ENCODE measurements at regions not wholly inside any gene's neighbourhood (a gene's known extent, or its start where the extent isn't known, plus 50 kb on each side); places are given as distances from the start of the nearest gene placed in this dataset.

- TF ChIP-seq REST (IDR thresholded peaks at IDR 0.05; ENCODE audit: insufficient read depth in 1 of 2, low read depth in 2 of 2, low read length in 2 of 2), result no peak
- TF ChIP-seq POLR2AphosphoS5 (IDR thresholded peaks at IDR 0.05; ENCODE audit: low read depth, low read length), result no peak
- TF ChIP-seq SIN3A (IDR thresholded peaks at IDR 0.05; ENCODE audit: borderline replicate concordance, insufficient read depth, low read length), result no peak
- TF ChIP-seq TAF1 (IDR thresholded peaks at IDR 0.05; ENCODE audit: borderline replicate concordance, insufficient read depth, low read length), result no peak
- TF ChIP-seq FOXP2 (optimal IDR thresholded peaks at IDR 0.05; ENCODE audit: borderline replicate concordance, extremely low read depth, extremely low read length, insufficient read depth), result no peak
These were observed 226.7 kb upstream of the MCTP2 start for GRCh38 chr15:94004697-94005096.

- TF ChIP-seq REST (IDR thresholded peaks at IDR 0.05; ENCODE audit: insufficient read depth in 1 of 2, low read depth in 2 of 2, low read length in 2 of 2) (peak in 1 of 2 experiments; percentile 60; a peak in 1 of 4 replicates), POLR2AphosphoS5 (IDR thresholded peaks at IDR 0.05; ENCODE audit: low read depth, low read length) (peak; percentile 47; the same call in 1 of the 2 replicates), SIN3A (IDR thresholded peaks at IDR 0.05; ENCODE audit: borderline replicate concordance, insufficient read depth, low read length) (peak; percentile 69; the same call in 1 of the 2 replicates), TAF1 (IDR thresholded peaks at IDR 0.05; ENCODE audit: borderline replicate concordance, insufficient read depth, low read length) (peak; percentile 42; the same call in 1 of the 2 replicates), FOXP2 (optimal IDR thresholded peaks at IDR 0.05; ENCODE audit: borderline replicate concordance, extremely low read depth, extremely low read length, insufficient read depth) (no peak)
These were observed 229.3 kb upstream of the MCTP2 start for GRCh38 chr15:94002041-94002440.

GRCh38 chr15:94001255-94001801 is 230.0 kb upstream of the MCTP2 start:
- TF ChIP-seq POLR2AphosphoS5 (IDR thresholded peaks at IDR 0.05; ENCODE audit: low read depth, low read length), result no peak
- no peak for TF ChIP-seq REST (IDR thresholded peaks at IDR 0.05; ENCODE audit: insufficient read depth in 1 of 2, low read depth in 2 of 2, low read length in 2 of 2)
- no peak for TF ChIP-seq SIN3A (IDR thresholded peaks at IDR 0.05; ENCODE audit: borderline replicate concordance, insufficient read depth, low read length)
- no peak for TF ChIP-seq FOXP2 (optimal IDR thresholded peaks at IDR 0.05; ENCODE audit: borderline replicate concordance, extremely low read depth, extremely low read length, insufficient read depth)

- no peak for TF ChIP-seq POLR2AphosphoS5 (IDR thresholded peaks at IDR 0.05; ENCODE audit: low read depth, low read length)
- TF ChIP-seq FOXP2 (optimal IDR thresholded peaks at IDR 0.05; ENCODE audit: borderline replicate concordance, extremely low read depth, extremely low read length, insufficient read depth), result no peak
- TF ChIP-seq SIN3A (IDR thresholded peaks at IDR 0.05; ENCODE audit: borderline replicate concordance, insufficient read depth, low read length), result no peak
These were observed 230.8 kb upstream of the MCTP2 start for GRCh38 chr15:94000606-94001005.

GRCh38 chr15:93997071-93997658 is 234.2 kb upstream of the MCTP2 start:
- TF ChIP-seq FOXP2 (optimal IDR thresholded peaks at IDR 0.05; ENCODE audit: borderline replicate concordance, extremely low read depth, extremely low read length, insufficient read depth) (no peak), SIN3A (IDR thresholded peaks at IDR 0.05; ENCODE audit: borderline replicate concordance, insufficient read depth, low read length) (no peak), POLR2AphosphoS5 (IDR thresholded peaks at IDR 0.05; ENCODE audit: low read depth, low read length) (no peak), TAF1 (IDR thresholded peaks at IDR 0.05; ENCODE audit: borderline replicate concordance, insufficient read depth, low read length) (no peak), REST (IDR thresholded peaks at IDR 0.05; ENCODE audit: insufficient read depth in 1 of 2, low read depth in 2 of 2, low read length in 2 of 2) (no peak)

Measured in PFSK-1 (cell line).